Omental fat pad (tissue), 3 donors: ENCODE measurements at regions not wholly inside any gene's neighbourhood (a gene's known extent, or its start where the extent isn't known, plus 50 kb on each side); places are given as distances from the start of the nearest gene placed in this dataset.

ENCODE experiments used
- ATAC-seq: fragments of 150-250 bp; one replicate; pipeline ENCODE4 v1.9.1; 2016; ENCODE audit warnings: mild to moderate bottlenecking, moderate library complexity; ENCODE audit not compliant: low FRiP score
- DNase-seq: peaks from one replicate; pipeline ENCODE4 v3.0.0-alpha.2; 2019; ENCODE audit warnings: low spot score
- CTCF ChIP-seq, 3 donors: fragments of 450-650 bp; IDR thresholded peaks; one replicate each; pipeline ENCODE4 v1.5.1; 2016 to 2017; ENCODE audit warnings: antibody characterized with exemption in 3 of 3, mild to moderate bottlenecking in 3 of 3, moderate library complexity in 2 of 3

DNA sequence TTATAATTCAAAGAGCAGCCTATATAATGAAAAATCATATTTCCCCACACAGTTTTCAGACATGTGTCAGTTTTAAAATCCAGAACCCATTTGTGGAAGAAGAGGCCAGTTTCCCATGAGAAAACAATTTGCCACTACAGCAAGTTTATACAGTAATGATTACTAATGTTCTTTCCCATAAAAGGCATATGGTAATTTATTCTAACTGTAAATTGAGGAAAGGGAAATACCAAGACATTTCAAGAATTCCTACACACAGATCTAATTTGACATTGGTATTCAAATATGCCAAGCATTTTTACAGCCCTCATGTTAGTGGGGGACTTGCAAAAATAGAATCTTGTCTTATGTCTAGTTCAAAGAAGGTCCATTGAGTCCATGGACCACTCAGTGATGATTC is 1368.6 kb downstream of the FSTL5 start:
- no peak for DNase-seq
- ATAC-seq: no peak

GRCh38 chr4:160808174-160808573 is 1355.6 kb downstream of the FSTL5 start:
- TF ChIP-seq CTCF (IDR thresholded peaks at IDR 0.05): no peak
- ATAC-seq: no peak
- no peak for DNase-seq

More for the DNA sequence above, 1368.6 kb downstream of the FSTL5 start:
- TF ChIP-seq CTCF (IDR thresholded peaks at IDR 0.05): no peak

DNA sequence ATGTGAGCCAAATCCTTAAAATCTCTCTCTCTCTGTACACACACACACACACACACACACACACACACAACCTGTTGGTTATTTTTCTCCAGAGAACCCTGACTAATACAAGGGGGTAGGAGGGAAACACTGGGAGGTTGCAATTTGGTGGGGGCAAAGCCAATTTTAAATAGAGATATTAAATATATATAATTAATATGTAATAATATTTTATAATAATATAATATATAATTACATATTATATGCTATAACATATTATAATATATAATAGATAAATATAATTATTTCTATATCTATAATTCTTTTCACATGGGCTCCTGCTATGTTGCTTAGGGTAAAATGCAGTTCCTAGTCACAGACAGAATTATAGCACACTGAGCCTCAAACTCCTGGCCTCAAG is 1354.2 kb downstream of the FSTL5 start:
- no peak for TF ChIP-seq CTCF (IDR thresholded peaks at IDR 0.05)

GRCh38 chr4:160810424-160810823 is 1353.4 kb downstream of the FSTL5 start:
- no peak for ATAC-seq
- TF ChIP-seq CTCF (IDR thresholded peaks at IDR 0.05): no peak

More for the DNA sequence above, 1354.2 kb downstream of the FSTL5 start:
- ATAC-seq: no peak
- no peak for DNase-seq

DNA sequence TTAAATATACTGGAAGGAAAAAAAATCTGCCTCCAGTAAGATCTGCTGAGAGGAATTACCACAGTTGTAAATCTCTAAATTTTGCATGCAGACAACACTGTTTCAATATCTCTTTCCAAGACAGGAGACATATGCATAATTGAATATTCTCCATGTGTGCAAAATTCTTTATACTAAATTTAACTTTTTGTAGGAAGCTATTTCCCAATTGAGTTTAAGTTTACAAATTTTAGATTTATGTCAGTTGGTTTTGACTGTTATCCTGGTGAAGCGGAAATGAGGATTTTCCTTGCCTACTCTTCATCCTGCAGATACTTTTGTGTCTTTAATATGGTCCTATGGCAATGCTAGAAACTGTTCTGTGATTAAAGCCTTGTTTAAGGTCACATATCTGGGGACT is 1352.9 kb downstream of the FSTL5 start:
- ATAC-seq: no peak
- no peak for DNase-seq
- TF ChIP-seq CTCF (IDR thresholded peaks at IDR 0.05): no peak

More at GRCh38 chr4:160810424-160810823, 1353.4 kb downstream of the FSTL5 start:
- DNase-seq: no peak

GRCh38 chr4:160811956-160812355 is 1351.8 kb downstream of the FSTL5 start:
- DNase-seq (no peak), ATAC-seq (no peak)
- TF ChIP-seq CTCF (IDR thresholded peaks at IDR 0.05): no peak

DNA sequence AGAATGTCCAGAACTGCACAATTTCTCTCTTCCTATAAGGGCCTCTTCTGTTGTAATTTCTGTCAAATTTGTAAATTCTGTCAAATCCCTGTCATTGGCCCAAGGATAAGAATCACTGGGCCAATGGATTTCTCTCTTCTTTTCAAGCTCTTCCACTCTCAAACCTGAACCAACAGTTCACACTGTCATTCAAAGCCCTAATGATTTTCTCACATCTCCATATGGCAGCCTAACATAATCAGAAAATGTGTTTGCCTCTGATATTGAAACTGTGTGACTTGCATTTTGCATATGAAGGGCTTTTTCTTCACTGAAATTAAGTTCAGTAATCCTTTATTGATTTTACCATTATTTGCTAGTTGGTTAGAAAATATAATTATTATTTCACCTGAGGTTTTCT is 1349.1 kb downstream of the FSTL5 start:
- no peak for ATAC-seq
- no peak for TF ChIP-seq CTCF (IDR thresholded peaks at IDR 0.05)

More for the DNA sequence above, 1349.1 kb downstream of the FSTL5 start:
- no peak for DNase-seq
